SK-N-MC (cell line): ENCODE measurements at regions not wholly inside any gene's neighbourhood (a gene's known extent, or its start where the extent isn't known, plus 50 kb on each side); places are given as distances from the start of the nearest gene placed in this dataset.

Experiments used
- EZH2 ChIP-seq: fragments of 200-600 bp; sonication (generic); IDR thresholded peaks from one replicate; pipeline ENCODE4 v1.6.1; 2017; ENCODE audit warnings: antibody characterized with exemption
- FOXP2 ChIP-seq: optimal IDR thresholded peaks from 2 replicates; pipeline ENCODE3; 2011; ENCODE audit warnings: mild to moderate bottlenecking, moderate library complexity; ENCODE audit not compliant: insufficient read depth; ENCODE audit errors: extremely low read length, control extremely low read depth
- POLR2AphosphoS5 ChIP-seq: IDR thresholded peaks from 2 replicates; pipeline ENCODE4 v1.6.1; 2012; ENCODE audit warnings: mild to moderate bottlenecking, low read depth, low read length, borderline replicate concordance

GRCh38 chr5:126715765-126716164, 61.2 kb upstream of the LMNB1 start:
- TF ChIP-seq EZH2 (no peak), POLR2AphosphoS5 (no peak), FOXP2 (no peak)
